GM23338 (cell line): ENCODE measurements at regions not wholly inside any gene's neighbourhood (a gene's known extent, or its start where the extent isn't known, plus 50 kb on each side); places are given as distances from the start of the nearest gene placed in this dataset.

Experiments used
- ATAC-seq: fragments of 200-7000 bp; cut with Tn5 transposase; 3 replicates; pipeline ENCODE4 v1.9.1; 2020
- DNase-seq: peaks from one replicate; pipeline ENCODE4 v3.0.0-alpha.2; 2015; ENCODE audit warnings: low spot score
- H2AFZ ChIP-seq: fragments of 200-600 bp; sonication (generic); 2 replicates; pipeline ENCODE4 v1.8.0; 2016; ENCODE audit warnings: antibody characterized with exemption, mild to moderate bottlenecking, moderate library complexity
- H3F3A ChIP-seq: fragments of 200-600 bp; sonication (generic); replicated peaks from 2 replicates; pipeline ENCODE4 v1.8.0; 2017; ENCODE audit warnings: antibody characterized with exemption, mixed run types, low read depth
- H3K27ac ChIP-seq: fragments of 200-600 bp; sonication (generic); 2 replicates; pipeline ENCODE4 v1.6.1; 2016; ENCODE audit warnings: low read depth
- H3K27me3 ChIP-seq: fragments of 200-600 bp; sonication (generic); 2 replicates; pipeline ENCODE4 v1.8.0; 2016; ENCODE audit warnings: mild to moderate bottlenecking, mixed run types, moderate library complexity; ENCODE audit not compliant: insufficient read depth
- H3K36me3 ChIP-seq: fragments of 200-600 bp; sonication (generic); 2 replicates; pipeline ENCODE4 v1.8.0; 2016; ENCODE audit warnings: mild to moderate bottlenecking; ENCODE audit not compliant: insufficient read depth
- H3K4me1 ChIP-seq: fragments of 200-600 bp; sonication (generic); 2 replicates; pipeline ENCODE4 v1.8.0; 2016; ENCODE audit warnings: mild to moderate bottlenecking, moderate library complexity; ENCODE audit not compliant: insufficient read depth
- H3K4me2 ChIP-seq: fragments of 200-600 bp; sonication (generic); 2 replicates; pipeline ENCODE4 v1.7.1; 2017; ENCODE audit warnings: mixed run types
- H3K4me3 ChIP-seq: fragments of 200-600 bp; sonication (generic); 2 replicates; pipeline ENCODE4 v1.6.1; 2016; ENCODE audit warnings: mixed run types
- H3K79me2 ChIP-seq: fragments of 200-600 bp; sonication (generic); replicated peaks from 2 replicates; pipeline ENCODE4 v1.8.0; 2017; ENCODE audit warnings: mild to moderate bottlenecking; ENCODE audit not compliant: insufficient read depth
- H3K9me2 ChIP-seq: fragments of 200-600 bp; sonication (generic); 2 replicates; pipeline ENCODE4 v1.8.0; 2017; ENCODE audit not compliant: insufficient read depth
- H4K20me1 ChIP-seq: fragments of 200-600 bp; sonication (generic); replicated peaks from 2 replicates; pipeline ENCODE4 v1.8.0; 2017; ENCODE audit warnings: mild to moderate bottlenecking; ENCODE audit not compliant: insufficient read depth
- H3K27ac Mint-ChIP-seq: 2 replicates; pipeline ENCODE4 v1.8.0; 2020; ENCODE audit warnings: inconsistent platforms, mild to moderate bottlenecking, moderate library complexity, mixed read lengths
- H3K27me3 Mint-ChIP-seq: 3 replicates; pipeline ENCODE4 v1.8.0; 2022; ENCODE audit warnings: low read depth, mild to moderate bottlenecking, moderate library complexity, mixed read lengths, inconsistent platforms; ENCODE audit not compliant: insufficient read depth, poor library complexity
- H3K36me3 Mint-ChIP-seq: 3 replicates; pipeline ENCODE4 v1.8.0; 2021; ENCODE audit warnings: low read depth, mild to moderate bottlenecking, inconsistent platforms, moderate library complexity, mixed read lengths
- H3K4me1 Mint-ChIP-seq: 3 replicates; pipeline ENCODE4 v1.8.0; 2020; ENCODE audit warnings: mild to moderate bottlenecking, inconsistent platforms, mixed read lengths
- H3K4me3 Mint-ChIP-seq: 3 replicates; pipeline ENCODE4 v1.8.0; 2021; ENCODE audit warnings: moderate library complexity, mild to moderate bottlenecking, inconsistent platforms, mixed read lengths
- H3K9me3 Mint-ChIP-seq: 3 replicates; pipeline ENCODE4 v1.8.0; 2020; ENCODE audit warnings: moderate library complexity, mild to moderate bottlenecking, inconsistent platforms, mixed read lengths
- CREB1 ChIP-seq: fragments of 250-450 bp; sonication (Bioruptor Pico); IDR thresholded peaks from 2 replicates; pipeline ENCODE4 v1.5.0; 2020; ENCODE audit warnings: low read depth, mild to moderate bottlenecking, moderate library complexity
- NANOG ChIP-seq: IDR thresholded peaks from 2 replicates; pipeline ENCODE4 v1.6.1; 2016; ENCODE audit warnings: antibody characterized with exemption, borderline replicate concordance
- REST ChIP-seq: IDR thresholded peaks from one replicate; pipeline ENCODE4 v1.6.1; 2018; ENCODE audit warnings: antibody characterized with exemption; ENCODE audit not compliant: unreplicated experiment
- STAT1 ChIP-seq: IDR thresholded peaks from one replicate; pipeline ENCODE4 v1.6.1; 2016; ENCODE audit warnings: antibody characterized with exemption; ENCODE audit not compliant: unreplicated experiment
- ZNF331 ChIP-seq: fragments of 250-450 bp; sonication (Bioruptor Pico); IDR thresholded peaks from 2 replicates; pipeline ENCODE4 v1.5.0; 2020; ENCODE audit warnings: low read depth, mild to moderate bottlenecking, moderate library complexity
- ZNF462 ChIP-seq: fragments of 250-450 bp; sonication (Bioruptor Pico); IDR thresholded peaks from 2 replicates; pipeline ENCODE4 v1.5.0; 2020; ENCODE audit warnings: mild to moderate bottlenecking, moderate library complexity

GRCh38 chr14:97268097-97268496 lies 470.9 kb downstream of the VRK1 start:
- no peaks in the 10 kb centered on the region for H3K27me3 ChIP-seq
- no peaks in the 10 kb centered on the region for H3K27me3 Mint-ChIP-seq
- TF ChIP-seq ZNF462 (CRISPR knock-in tag): no peak
- TF ChIP-seq STAT1: no peak
- TF ChIP-seq CREB1 (CRISPR knock-in tag): no peak
- TF ChIP-seq ZNF331: no peak
- TF ChIP-seq REST: no peak
- TF ChIP-seq NANOG: no peak
- H3K4me1 Mint-ChIP-seq: peaks cover 22% of the 10 kb centered on the region
- peaks cover 16% of the 10 kb centered on the region for H3K4me1 ChIP-seq
- no peak overlapping the region for H3K27ac Mint-ChIP-seq
- no peaks in the 10 kb centered on the region for H3K36me3 ChIP-seq
- no peaks in the 10 kb centered on the region for H4K20me1 ChIP-seq
- no peak overlapping the region for H3K27ac ChIP-seq
- no peaks in the 10 kb centered on the region for H3K79me2 ChIP-seq
- no peaks in the 10 kb centered on the region for H3F3A ChIP-seq
- H2AFZ ChIP-seq: no peak overlapping the region
- peaks cover 4% of the 10 kb centered on the region; the same call in 1 of the 2 replicates for H3K9me2 ChIP-seq
- H3K4me3 ChIP-seq: no peak overlapping the region
- no peaks in the 10 kb centered on the region for H3K36me3 Mint-ChIP-seq
- DNase-seq (no peak), ATAC-seq (no peak)
- H3K4me2 ChIP-seq: peak overlapping the region; percentile 14; the same call in 1 of the 2 replicates
- no peaks in the 10 kb centered on the region for H3K9me3 Mint-ChIP-seq
- H3K4me3 Mint-ChIP-seq: no peak overlapping the region; the same call in 2 of the 3 replicates
